ENCODE measurements at regions not wholly inside any gene's neighbourhood (a gene's known extent, or its start where the extent isn't known, plus 50 kb on each side); places are given as distances from the start of the nearest gene placed in this dataset.

GRCh38 chr15:61798631-61799030 is 261.6 kb downstream of the VPS13C start:
- Histone ChIP-seq H3K27ac (ENCODE audit: insufficient read length, low read depth, low read length) (no peak overlapping the region), H4K20me1 (ENCODE audit: control insufficient read depth, insufficient read depth, insufficient read length) (no peaks in the 10 kb centered on the region), H4K8ac (replicated peaks; ENCODE audit: insufficient read length, low read depth, low read length) (no peak overlapping the region), H3K9ac (ENCODE audit: extremely low read depth, insufficient read length, low read length) (no peak overlapping the region), H3K14ac (ENCODE audit: insufficient read depth, low read length) (no peak overlapping the region), H3K4me2 (ENCODE audit: insufficient read depth, insufficient read length, low read length) (no peak overlapping the region), H3K4me1 (ENCODE audit: insufficient read depth, low read length) (no peaks in the 10 kb centered on the region), H2BK20ac (ENCODE audit: low read depth, low read length, poor library complexity, severe bottlenecking) (no peak overlapping the region), H2BK5ac (ENCODE audit: insufficient read length, low read length) (no peak overlapping the region), H3K79me1 (ENCODE audit: insufficient read depth, low read depth, low read length, poor library complexity, severe bottlenecking) (no peaks in the 10 kb centered on the region), H4K91ac (ENCODE audit: insufficient read length, low read depth, low read length) (no peak overlapping the region), H3K27me3 (ENCODE audit: insufficient read depth, low read length) (no peaks in the 10 kb centered on the region), H3K56ac (ENCODE audit: insufficient read length, low read depth, low read length) (no peak overlapping the region), H2AFZ (ENCODE audit: low read length) (no peak overlapping the region), H2BK12ac (ENCODE audit: insufficient read length, low read depth, low read length) (no peak overlapping the region), H3K4ac (ENCODE audit: low read depth, low read length) (no peak overlapping the region), H3K18ac (ENCODE audit: insufficient read length, low read depth, low read length) (no peak overlapping the region), H2BK15ac (ENCODE audit: low read depth, low read length) (no peak overlapping the region), H2BK120ac (ENCODE audit: low read depth, low read length, poor library complexity, severe bottlenecking) (no peak overlapping the region), H3T11ph (ENCODE audit: low read length) (no peak overlapping the region), H3K9me3 (ENCODE audit: control insufficient read depth, low read depth, low read length) (no peaks in the 10 kb centered on the region), H2AK5ac (ENCODE audit: insufficient read length, low read length) (no peak overlapping the region), H3K79me2 (ENCODE audit: insufficient read depth, low read length) (no peaks in the 10 kb centered on the region), H3K23me2 (ENCODE audit: insufficient read length, low read depth, low read length, poor library complexity, severe bottlenecking) (no peaks in the 10 kb centered on the region), H3K23ac (ENCODE audit: insufficient read length, low read depth, low read length) (no peak overlapping the region), H4K5ac (ENCODE audit: insufficient read length, low read depth, low read length) (no peak overlapping the region)
- Mint-ChIP-seq H3K4me3 (no peak overlapping the region), H3K36me3 (ENCODE audit: insufficient read depth in 1 of 3, low read depth in 3 of 3) (no peaks in the 10 kb centered on the region), H3K4me1 (no peaks in the 10 kb centered on the region), H3K27me3 (ENCODE audit: low read depth) (no peaks in the 10 kb centered on the region), H3K9me3 (no peaks in the 10 kb centered on the region; a peak in 1 of 5 replicates), H3K27ac (no peak overlapping the region)
- no peak for DNase-seq
- no peak for TF ChIP-seq CTCF (conservative IDR thresholded peaks at IDR 0.05)
- no CpG with 5 or more reads among the region's 9 CpGs for WGBS (ENCODE audit: extremely low coverage, insufficient read length, low lambda C conversion rate)
